PC-9 (cell line): ENCODE measurements at regions not wholly inside any gene's neighbourhood (a gene's known extent, or its start where the extent isn't known, plus 50 kb on each side); places are given as distances from the start of the nearest gene placed in this dataset.

Experiments used
- EZH2 ChIP-seq: fragments of 200-600 bp; sonication (generic); IDR thresholded peaks from 2 replicates; pipeline ENCODE4 v1.8.0; 2017; ENCODE audit warnings: antibody characterized with exemption, low read depth
- TF ChIP-seq, protein P1 (sequence below): fragments of 200-600 bp; sonication (generic); conservative IDR thresholded peaks from 2 replicates; pipeline ENCODE4 v1.6.1; 2017; ENCODE audit warnings: mixed run types, antibody characterized with exemption, mild to moderate bottlenecking, moderate library complexity

DNA sequence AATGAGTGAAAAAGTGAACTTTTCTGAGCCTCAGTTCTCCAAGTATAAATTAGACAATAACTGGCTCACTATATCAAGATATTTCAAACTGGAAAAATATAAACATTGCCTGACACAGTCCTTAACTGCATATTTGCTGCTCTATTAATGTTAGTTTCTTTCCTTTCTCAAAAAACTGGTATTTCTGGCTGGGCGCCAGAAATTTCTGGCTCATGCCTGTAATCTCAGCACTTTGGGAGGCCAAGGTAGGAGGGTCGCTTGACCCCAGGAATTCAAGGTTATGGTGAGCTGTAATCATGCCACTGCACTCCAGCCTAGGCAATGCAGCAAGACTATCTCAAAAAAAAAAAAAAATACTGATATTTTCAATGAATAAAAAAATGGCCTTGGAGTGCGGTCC is 227.0 kb downstream of the MAGEB17 start:
- TF ChIP-seq, protein P1, sequence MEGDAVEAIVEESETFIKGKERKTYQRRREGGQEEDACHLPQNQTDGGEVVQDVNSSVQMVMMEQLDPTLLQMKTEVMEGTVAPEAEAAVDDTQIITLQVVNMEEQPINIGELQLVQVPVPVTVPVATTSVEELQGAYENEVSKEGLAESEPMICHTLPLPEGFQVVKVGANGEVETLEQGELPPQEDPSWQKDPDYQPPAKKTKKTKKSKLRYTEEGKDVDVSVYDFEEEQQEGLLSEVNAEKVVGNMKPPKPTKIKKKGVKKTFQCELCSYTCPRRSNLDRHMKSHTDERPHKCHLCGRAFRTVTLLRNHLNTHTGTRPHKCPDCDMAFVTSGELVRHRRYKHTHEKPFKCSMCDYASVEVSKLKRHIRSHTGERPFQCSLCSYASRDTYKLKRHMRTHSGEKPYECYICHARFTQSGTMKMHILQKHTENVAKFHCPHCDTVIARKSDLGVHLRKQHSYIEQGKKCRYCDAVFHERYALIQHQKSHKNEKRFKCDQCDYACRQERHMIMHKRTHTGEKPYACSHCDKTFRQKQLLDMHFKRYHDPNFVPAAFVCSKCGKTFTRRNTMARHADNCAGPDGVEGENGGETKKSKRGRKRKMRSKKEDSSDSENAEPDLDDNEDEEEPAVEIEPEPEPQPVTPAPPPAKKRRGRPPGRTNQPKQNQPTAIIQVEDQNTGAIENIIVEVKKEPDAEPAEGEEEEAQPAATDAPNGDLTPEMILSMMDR, result no peak
- TF ChIP-seq EZH2, result no peak
